Left lung (tissue), 4 donors: ENCODE measurements at regions not wholly inside any gene's neighbourhood (a gene's known extent, or its start where the extent isn't known, plus 50 kb on each side); places are given as distances from the start of the nearest gene placed in this dataset.

ENCODE experiments used
- ATAC-seq: fragments of 200-7000 bp; cut with Tn5 transposase; one replicate; pipeline ENCODE4 v1.9.1; 2020; ENCODE audit warnings: moderate library complexity
- DNase-seq, 4 donors: peaks; one replicate each; pipeline ENCODE4 v3.0.0-alpha.2; 2013 to 2020
- H3K27ac ChIP-seq, 2 donors: fragments of 200-600 bp; sonication (generic) in 1 of 2; one replicate each; pipeline versions ENCODE4 v1.5.0 to v1.8.0; 2020 to 2021
- H3K27me3 ChIP-seq, 2 donors: fragments of 200-600 bp; sonication (generic) in 1 of 2; one replicate each; pipeline versions ENCODE4 v1.5.0 to v1.8.0; 2020 to 2021
- H3K36me3 ChIP-seq, 2 donors: fragments of 200-600 bp; sonication (generic) in 1 of 2; one replicate each; pipeline versions ENCODE4 v1.5.0 to v1.8.0; 2020 to 2021
- H3K4me1 ChIP-seq, 2 donors: fragments of 200-600 bp; one replicate each; pipeline ENCODE4 v1.8.0; 2021
- H3K4me3 ChIP-seq, 2 donors: fragments of 200-600 bp; sonication (generic) in 1 of 2; one replicate each; pipeline versions ENCODE4 v1.5.0 to v1.8.0; 2020 to 2021; ENCODE audit warnings: mild to moderate bottlenecking in 1 of 2
- H3K9me3 ChIP-seq, 2 donors: fragments of 200-600 bp; sonication (generic) in 1 of 2; one replicate each; pipeline versions ENCODE4 v1.5.0 to v1.8.0; 2020 to 2021
- intact Hi-C, 2 donors: fragments of 100-400 bp; cut with DNase I; formaldehyde crosslinking; loops; one replicate each; pipeline versions ENCODE4 v1.11.2 to v1.14.2; 2022
- TF ChIP-seq, protein P1 (sequence below), 2 donors: fragments of 200-600 bp; sonication (generic) in 1 of 2; IDR thresholded peaks; one replicate each; pipeline versions ENCODE4 v1.5.0 to v1.8.0; 2021; ENCODE audit warnings: antibody characterized with exemption in 2 of 2
- donor health status: DM: no; HTN: yes; CAD: no.
- donor health status: DM: no; HTN: no; CAD: no.

- Histone ChIP-seq H3K27me3 (no peaks in the 10 kb centered on the region), H3K4me1 (no peaks in the 10 kb centered on the region), H3K4me3 (no peak overlapping the region), H3K27ac (no peak overlapping the region), H3K36me3 (no peaks in the 10 kb centered on the region), H3K9me3 (peaks cover 0 to 2% of the 10 kb centered on the region in 2 donors)
- ATAC-seq (no peak), DNase-seq (no peak)
- intact Hi-C loops = no loop called here
- TF ChIP-seq, protein P1, sequence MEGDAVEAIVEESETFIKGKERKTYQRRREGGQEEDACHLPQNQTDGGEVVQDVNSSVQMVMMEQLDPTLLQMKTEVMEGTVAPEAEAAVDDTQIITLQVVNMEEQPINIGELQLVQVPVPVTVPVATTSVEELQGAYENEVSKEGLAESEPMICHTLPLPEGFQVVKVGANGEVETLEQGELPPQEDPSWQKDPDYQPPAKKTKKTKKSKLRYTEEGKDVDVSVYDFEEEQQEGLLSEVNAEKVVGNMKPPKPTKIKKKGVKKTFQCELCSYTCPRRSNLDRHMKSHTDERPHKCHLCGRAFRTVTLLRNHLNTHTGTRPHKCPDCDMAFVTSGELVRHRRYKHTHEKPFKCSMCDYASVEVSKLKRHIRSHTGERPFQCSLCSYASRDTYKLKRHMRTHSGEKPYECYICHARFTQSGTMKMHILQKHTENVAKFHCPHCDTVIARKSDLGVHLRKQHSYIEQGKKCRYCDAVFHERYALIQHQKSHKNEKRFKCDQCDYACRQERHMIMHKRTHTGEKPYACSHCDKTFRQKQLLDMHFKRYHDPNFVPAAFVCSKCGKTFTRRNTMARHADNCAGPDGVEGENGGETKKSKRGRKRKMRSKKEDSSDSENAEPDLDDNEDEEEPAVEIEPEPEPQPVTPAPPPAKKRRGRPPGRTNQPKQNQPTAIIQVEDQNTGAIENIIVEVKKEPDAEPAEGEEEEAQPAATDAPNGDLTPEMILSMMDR (IDR thresholded peaks at IDR 0.05) = no peak
These were observed 115.6 kb downstream of the GLRX3 start for GRCh38 chr10:130251766-130252165.

DNA sequence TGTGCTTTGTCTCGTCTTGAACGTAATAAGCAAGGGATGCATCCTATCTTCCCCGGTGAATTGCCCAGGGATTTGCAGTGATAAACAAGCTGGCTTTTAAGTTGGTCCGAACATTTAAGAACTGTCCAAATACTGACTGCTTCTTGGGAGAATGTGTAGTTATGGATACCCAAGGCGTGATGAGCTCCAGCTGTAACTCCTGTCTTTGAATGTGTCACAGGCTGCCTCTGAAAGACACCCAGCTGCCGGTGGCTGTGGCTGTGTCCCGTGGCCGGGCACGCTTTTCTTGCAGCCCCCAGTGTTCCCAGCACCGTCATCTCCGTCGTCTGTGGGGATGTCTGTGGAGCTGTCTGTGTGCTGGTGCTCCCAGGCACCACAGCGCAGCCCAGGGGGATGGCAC, 118.1 kb downstream of the GLRX3 start:
- H3K27me3 ChIP-seq = no peaks in the 10 kb centered on the region
- TF ChIP-seq, protein P1 (IDR thresholded peaks at IDR 0.05) = no peak
- no peaks in the 10 kb centered on the region for H3K4me1 ChIP-seq
- H3K4me3 ChIP-seq = no peak overlapping the region
- H3K9me3 ChIP-seq = peaks cover 0 to 4% of the 10 kb centered on the region in 2 donors
- no peaks in the 10 kb centered on the region for H3K36me3 ChIP-seq
- intact Hi-C loops = no loop called here
- ATAC-seq (no peak), DNase-seq (peak in 2 of 4 donors; percentile 8 to 46)
- no peak overlapping the region for H3K27ac ChIP-seq

- TF ChIP-seq, protein P1 (IDR thresholded peaks at IDR 0.05) = no peak
- no peak for ATAC-seq
- H3K4me3 ChIP-seq = no peak overlapping the region
- peak in 1 of 4 donors; percentile 28 for DNase-seq
- no peaks in the 10 kb centered on the region for H3K4me1 ChIP-seq
- intact Hi-C loops = no loop called here
- H3K27ac ChIP-seq = no peak overlapping the region
- H3K36me3 ChIP-seq = no peaks in the 10 kb centered on the region
- peaks cover 0 to 4% of the 10 kb centered on the region in 2 donors for H3K9me3 ChIP-seq
- H3K27me3 ChIP-seq = no peaks in the 10 kb centered on the region
These were observed 118.5 kb downstream of the GLRX3 start for GRCh38 chr10:130254662-130255061.

DNA sequence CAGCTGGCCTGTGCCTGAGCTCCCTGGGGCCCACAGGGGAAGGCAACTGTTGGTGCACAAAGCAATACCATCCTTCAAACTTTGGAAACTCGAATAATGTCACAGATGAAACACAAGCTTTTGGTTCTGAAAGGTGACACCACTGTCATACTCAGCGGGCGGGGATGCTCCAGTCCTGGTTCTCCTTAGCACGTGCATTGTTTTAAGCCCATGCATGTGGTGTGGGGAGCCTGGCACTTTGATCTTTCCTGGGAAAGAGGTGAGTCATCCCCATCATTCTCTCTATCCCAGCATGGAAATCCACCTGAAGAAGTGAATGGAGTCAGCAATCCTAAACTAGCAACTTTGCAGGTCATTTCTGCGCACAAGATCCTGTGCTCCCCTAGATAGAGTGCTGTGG, 119.6 kb downstream of the GLRX3 start:
- Histone ChIP-seq H3K27me3 (no peaks in the 10 kb centered on the region), H3K27ac (no peak overlapping the region), H3K4me3 (no peak overlapping the region), H3K4me1 (no peaks in the 10 kb centered on the region), H3K36me3 (no peaks in the 10 kb centered on the region), H3K9me3 (peaks cover 0 to 7% of the 10 kb centered on the region in 2 donors)
- intact Hi-C loops = no loop called here
- no peak for DNase-seq
- TF ChIP-seq, protein P1 (IDR thresholded peaks at IDR 0.05) = no peak
- no peak for ATAC-seq

DNA sequence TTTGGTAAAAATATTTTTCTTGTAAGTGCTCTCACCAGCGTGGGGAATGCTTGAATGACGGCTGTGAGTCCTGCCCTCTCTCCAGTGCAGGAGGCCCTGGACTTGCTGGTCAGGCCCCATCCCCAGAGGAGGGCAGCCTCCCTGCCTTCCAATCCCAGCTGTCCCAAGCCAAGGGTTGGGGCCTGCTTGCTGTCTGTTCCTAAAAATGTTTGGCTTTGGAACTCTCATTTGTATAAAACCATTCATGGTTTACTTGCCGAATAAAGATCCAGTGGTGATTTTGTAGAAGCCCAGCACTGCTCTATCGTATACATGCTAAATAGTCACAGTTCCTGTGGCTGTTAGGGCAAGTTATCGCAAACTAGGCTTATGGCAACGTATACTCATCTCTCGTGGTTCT, 121.7 kb downstream of the GLRX3 start:
- H3K9me3 ChIP-seq = peaks cover 0 to 18% of the 10 kb centered on the region in 2 donors
- TF ChIP-seq, protein P1 (IDR thresholded peaks at IDR 0.05) = no peak
- H3K27me3 ChIP-seq = no peaks in the 10 kb centered on the region
- DNase-seq (no peak), ATAC-seq (no peak)
- no peaks in the 10 kb centered on the region for H3K36me3 ChIP-seq
- intact Hi-C loops = no loop called here
- H3K4me1 ChIP-seq = no peaks in the 10 kb centered on the region
- H3K27ac ChIP-seq = no peak overlapping the region
- H3K4me3 ChIP-seq = no peak overlapping the region
